ENCODE measurements at regions not wholly inside any gene's neighbourhood (a gene's known extent, or its start where the extent isn't known, plus 50 kb on each side); places are given as distances from the start of the nearest gene placed in this dataset.

DNA sequence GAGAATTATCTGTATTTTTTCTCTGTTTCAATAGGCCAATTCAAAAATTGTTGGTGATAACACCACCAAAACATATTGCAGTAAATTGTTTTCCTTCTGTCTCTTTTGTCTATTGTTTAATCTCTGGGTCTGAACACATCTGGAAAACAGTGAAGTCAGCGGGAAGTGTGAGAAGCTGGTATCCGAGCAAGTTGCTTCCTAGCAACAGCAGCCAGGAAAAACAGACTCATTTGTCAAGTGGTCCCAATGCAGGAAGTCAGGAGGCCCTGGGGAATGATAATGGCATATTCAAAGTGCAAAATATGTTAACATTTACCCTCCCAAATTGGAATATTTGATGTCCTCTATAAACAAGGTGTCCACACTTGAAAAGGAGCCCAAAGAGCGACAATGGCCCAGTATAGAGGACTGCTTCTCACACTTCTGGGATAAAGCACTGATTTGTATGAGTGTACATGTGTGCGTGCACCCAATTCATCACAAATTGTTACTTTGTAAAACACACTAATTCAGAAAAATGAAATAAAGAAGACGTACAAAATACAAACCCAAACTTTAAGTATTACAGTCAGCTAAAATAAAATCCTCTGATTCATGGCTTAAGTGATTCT is 515.0 kb downstream of the TBC1D4 start:
- no peak for DNase-seq (ENCODE audit: low read depth)

GRCh38 chr13:74966275-74966674 is 515.7 kb downstream of the TBC1D4 start:
- DNase-seq (ENCODE audit: low read depth): no peak

DNA sequence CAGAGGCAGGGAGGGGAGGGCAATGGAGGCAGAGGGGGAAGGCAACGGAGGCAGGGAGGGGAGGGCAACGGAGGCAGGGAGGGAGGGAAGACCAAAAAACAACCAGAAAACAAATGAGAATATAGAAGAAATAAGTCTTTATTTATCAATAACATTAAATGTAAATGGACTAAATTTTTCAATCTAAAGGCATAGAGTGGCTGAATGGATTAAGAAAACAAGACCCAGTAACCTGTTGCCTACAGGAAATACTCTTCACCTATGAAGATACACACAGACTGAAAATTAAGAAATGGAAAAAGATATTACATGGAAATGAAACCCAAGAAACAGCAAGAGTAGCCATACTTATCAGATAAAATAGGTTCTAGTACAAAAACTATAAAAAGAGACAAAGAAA is 536.3 kb downstream of the TBC1D4 start:
- DNase-seq (ENCODE audit: low read depth): no peak

DNA sequence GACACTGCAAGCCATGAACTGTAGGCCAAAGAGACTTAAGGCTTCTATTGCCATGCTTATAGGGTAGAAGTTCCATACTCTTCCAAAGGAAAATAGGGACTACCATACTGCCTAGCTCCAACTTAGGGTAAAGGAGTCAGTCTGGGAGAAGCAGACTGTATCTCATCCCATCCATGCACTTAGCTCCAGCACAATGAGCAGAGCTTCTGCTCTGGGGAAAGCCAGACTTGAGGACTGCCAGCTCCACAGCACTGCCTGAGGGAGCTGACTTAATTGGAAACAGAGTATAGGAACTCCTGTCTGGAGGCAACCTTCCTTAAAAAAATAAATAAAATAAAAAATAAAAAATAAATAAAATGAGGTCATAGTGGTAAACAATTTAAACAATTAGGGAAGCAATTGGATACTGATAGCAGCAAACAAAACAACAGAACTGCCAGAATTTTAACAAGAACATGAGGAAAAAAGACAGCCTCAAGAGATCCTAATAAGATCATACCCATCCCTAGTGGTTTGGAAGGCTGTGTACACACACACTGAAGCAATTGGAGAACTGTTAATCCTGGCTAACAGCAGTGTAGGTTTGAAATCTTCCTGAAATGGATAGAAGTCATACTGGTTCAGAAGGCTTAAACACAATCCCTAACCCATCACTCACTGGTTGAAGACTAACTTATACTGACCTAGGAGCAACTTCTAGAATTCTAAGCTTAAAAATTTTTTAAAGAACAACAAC is 550.1 kb downstream of the TBC1D4 start:
- DNase-seq (ENCODE audit: low read depth): no peak

DNA sequence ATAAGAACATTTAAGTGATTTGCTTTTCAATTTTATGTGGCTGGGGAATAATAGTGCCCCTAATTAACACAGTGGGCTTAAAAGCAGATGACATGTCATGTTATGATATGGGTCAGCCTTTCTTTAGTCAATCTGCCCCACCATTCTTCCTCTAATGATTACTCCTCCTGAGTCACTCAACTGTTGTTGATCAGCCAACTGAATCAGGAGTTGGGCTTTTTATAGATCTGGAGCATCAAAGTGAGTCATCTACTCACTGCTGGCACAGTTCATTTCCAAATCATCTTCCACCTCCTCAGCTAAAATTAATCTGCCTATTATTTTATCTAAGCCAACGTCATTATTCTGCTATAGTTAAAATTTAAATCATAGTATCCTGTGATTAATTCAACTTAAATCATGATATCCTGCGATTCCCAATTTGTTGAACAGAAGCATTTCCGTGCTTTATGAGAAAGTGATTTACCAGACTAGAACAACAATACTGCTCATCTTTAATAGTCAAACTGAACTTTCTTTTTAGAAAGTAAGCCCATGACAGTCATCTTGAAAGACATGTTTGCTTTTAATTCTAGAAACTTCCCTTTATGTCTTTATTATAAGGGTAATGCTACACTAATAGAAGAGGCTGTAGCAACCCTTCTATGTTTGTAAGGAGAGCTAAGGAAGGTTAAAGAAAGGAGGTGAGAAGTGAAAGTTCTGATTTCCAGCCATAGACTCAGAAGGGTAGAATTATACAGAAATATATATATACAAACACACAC is 551.4 kb downstream of the TBC1D4 start:
- no peak for DNase-seq (ENCODE audit: low read depth)

DNA sequence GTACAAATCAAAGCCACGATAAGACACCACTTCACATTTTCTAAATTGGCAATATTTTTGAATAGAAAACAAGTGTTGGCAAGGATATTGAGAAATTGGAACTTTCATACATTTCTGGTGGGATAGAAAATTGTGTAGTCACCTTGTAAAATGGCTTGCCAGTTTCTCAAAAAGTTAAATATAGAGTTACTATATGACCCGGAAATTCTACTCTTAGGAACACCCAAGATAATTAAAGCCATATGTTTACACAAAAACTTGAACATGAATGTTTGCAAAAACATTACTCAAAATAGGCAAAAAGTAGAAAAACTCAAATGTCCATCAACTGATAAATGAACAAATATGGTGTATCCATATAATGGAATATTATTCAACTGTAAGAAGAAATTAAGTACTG is 552.5 kb downstream of the TBC1D4 start:
- no peak for DNase-seq (ENCODE audit: low read depth)

GRCh38 chr13:74927823-74928222 is 554.1 kb downstream of the TBC1D4 start:
- DNase-seq (ENCODE audit: low read depth): no peak

DNA sequence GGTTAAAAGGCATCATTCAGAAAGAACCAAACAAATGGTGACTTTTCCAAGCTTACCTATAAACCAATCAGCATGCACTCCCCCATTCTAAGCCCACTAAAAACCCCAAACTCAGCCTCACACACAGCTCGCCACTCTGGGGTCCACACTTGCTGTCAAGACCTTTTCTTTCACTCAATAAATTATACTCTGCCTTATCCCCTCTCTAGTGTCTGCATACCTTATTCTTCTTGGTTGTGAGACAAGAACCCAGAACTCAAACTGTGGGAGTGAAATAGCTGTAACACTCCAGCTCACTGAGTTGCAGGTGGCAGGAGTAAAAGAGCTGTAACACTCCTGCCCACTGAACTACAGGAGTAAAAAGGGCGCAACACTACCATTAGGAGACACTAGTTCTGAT is 559.0 kb downstream of the TBC1D4 start:
- no peak for DNase-seq (ENCODE audit: low read depth)

GRCh38 chr13:74921326-74921725 is 560.6 kb downstream of the TBC1D4 start:
- no peak for DNase-seq (ENCODE audit: low read depth)

GRCh38 chr13:74920920-74921319 is 561.0 kb downstream of the TBC1D4 start:
- DNase-seq (ENCODE audit: low read depth): peak; percentile 96

DNA sequence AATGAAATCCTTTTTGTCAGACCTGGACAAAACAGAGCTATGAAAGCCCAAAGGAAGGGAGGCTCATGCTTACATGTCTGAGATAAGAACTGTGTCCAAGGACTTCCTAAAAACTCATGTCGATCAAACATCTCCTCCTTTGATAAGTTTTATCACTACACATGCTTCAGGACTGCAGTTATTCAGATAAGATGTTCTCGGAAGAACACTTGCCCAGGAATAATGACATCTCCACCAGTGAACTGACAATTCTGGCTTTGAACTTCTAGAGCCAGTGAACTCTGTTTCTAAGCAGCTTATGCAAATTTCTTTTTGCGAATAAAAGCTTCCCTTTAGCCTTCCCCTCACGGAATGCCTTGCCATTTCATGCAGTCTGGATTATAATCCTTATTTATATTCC is 561.6 kb downstream of the TBC1D4 start:
- peak; percentile 92 for DNase-seq (ENCODE audit: low read depth)

GRCh38 chr13:74919914-74920313 is 562.1 kb downstream of the TBC1D4 start:
- DNase-seq (ENCODE audit: low read depth): no peak

GRCh38 chr13:74912898-74913297 is 569.1 kb downstream of the TBC1D4 start:
- no peak for DNase-seq (ENCODE audit: low read depth)

DNA sequence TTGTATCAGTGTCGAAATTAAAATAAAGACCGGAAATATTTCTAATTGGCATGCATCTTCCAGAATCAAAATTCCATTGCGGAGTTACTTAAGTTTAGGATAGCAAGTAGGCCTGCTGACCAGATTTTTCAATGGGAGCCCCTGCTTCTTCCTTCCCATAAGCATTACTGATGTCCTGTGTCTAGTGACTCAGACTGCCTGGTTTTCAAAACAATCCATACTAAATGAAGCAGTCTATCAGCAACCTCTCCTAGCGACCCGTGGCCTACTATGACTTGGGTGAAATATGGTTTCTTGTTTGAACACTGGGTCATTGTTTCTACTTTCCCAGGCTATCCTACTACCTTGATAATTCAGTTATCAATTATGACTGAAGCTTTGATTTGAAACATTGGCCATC is 571.6 kb downstream of the TBC1D4 start:
- DNase-seq (ENCODE audit: low read depth): no peak

GRCh38 chr13:74907788-74908187 is 574.2 kb downstream of the TBC1D4 start:
- DNase-seq (ENCODE audit: low read depth): no peak

DNA sequence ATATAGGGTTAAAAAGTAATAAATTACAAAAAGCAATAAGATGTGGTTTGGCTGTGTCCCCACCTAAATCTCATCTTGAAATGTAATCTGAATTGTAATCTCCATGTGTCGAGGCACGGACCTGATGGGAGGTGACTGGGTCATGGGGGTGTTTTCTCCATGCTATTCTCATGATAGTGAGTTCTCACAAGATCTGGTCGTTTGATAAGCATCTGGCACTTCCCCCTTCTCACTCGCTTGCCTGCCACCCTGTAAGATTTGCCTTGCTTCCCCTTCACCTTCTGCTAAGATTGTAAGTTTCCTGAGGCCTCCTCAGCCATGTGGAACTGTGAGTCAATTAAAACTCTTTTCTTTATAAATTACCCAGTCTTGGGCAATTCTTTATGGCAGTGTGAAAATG is 577.4 kb downstream of the TBC1D4 start:
- peak; percentile 67 for DNase-seq (ENCODE audit: low read depth)

DNA sequence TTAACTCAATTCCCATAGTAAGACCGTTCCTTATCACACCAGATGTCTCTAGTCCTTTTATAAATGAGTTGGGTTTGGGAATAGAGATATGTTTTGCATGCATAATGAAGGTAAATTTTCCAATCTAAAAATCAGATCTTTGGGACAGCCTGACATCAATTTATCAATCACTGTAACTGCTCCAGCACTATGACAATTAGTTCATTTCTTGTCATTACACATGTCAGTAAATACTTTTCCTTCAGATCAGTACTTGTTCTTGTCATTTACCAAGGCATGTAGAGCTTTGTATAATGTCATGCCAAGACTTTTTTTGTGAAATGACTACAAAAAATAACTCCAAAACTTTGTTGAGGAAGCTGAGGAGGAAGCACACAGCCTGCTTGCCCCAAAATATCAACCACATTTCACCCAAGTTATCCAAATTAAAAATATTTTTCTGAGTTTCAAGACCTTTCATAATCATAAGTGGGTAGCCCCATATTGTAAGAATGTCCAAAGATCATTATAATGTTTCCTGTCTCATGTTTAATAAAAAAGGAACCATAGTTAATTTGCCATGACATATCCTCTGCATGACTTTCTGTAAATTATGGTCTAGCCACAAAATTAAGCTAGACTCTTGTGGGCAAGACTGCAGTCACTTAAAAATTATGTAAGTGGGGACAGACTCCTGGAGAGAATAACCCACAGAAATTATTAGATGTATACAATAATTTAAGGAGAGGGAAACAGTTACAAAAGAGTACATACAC is 586.8 kb downstream of the TBC1D4 start:
- no peak for DNase-seq (ENCODE audit: low read depth)

GRCh38 chr13:74892096-74892495 is 589.9 kb downstream of the TBC1D4 start:
- DNase-seq (ENCODE audit: low read depth): no peak

DNA sequence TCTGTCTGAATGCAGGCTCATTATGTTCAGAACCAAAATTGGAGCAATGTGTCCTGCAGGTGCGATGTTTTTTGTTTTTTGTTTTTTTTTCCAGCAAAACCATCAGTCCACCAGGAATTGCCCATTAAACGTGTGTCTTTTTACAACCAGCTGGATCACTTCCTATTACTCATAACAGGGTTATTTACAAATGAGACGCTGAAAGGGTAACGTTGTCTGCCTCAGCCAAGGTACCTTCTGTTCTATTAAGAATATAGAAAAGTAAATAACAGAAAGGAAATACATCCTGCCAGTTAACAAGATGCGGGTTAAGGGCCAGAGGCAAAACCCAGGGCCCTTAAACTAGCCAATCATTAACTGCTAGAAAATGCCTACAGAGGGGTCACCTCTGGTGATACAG is 590.4 kb downstream of the TBC1D4 start:
- DNase-seq (ENCODE audit: low read depth): no peak

DNA sequence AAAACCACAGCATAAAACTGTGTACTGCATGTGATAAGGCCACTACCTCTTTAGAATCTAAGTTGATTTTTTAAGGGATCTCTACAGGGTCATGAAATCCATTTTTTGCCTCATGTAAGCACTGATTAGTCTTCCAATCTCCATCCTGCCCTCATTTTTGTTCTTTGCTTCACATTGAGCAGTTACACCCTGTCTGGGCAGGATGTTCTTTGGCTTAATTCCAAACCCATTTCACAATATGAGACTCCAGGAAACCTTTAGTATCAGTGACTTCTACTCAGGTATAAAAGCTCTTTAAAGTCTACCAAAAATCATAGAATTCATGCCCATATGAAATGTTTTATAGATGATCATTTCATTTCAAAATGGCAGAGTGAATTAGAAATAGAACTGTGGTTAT is 592.6 kb downstream of the TBC1D4 start:
- no peak for DNase-seq (ENCODE audit: low read depth)

- DNase-seq (ENCODE audit: low read depth): no peak
Measured at GRCh38 chr13:74886502-74886901, 595.5 kb downstream of the TBC1D4 start.

DNA sequence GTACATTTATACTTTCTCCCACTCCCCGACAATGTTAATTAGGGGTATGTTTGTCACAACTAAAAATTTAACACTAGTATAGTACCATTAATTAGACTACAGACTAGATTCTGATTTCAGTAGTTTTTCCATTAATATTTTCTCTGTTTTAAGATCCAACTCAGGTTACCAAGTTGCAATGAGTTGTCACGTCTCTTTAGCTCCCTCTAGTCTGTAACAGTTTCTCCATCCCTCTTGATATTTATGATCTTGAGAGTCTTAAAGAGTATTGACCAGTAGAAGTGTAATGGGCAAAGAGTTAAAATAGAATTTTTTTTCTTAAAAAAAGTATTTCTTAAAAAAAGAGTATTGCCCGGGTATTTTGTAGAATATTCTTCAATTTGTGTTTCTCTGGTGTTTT is 598.1 kb downstream of the TBC1D4 start:
- DNase-seq (ENCODE audit: low read depth): no peak

Measured in CMK (cell line).